ENCODE measurements at regions not wholly inside any gene's neighbourhood (a gene's known extent, or its start where the extent isn't known, plus 50 kb on each side); places are given as distances from the start of the nearest gene placed in this dataset.

GRCh38 chr10:133017203-133017601 lies 70.5 kb upstream of the ADGRA1 start:
- no peaks in the 10 kb centered on the region for H3K9me3 Mint-ChIP-seq (ENCODE audit: low read depth)
- no peak for DNase-seq (ENCODE audit: low spot score)
- no peaks in the 10 kb centered on the region for H3K4me1 Mint-ChIP-seq (ENCODE audit: low read depth)

GRCh38 chr10:133016493-133017202 lies 71.1 kb upstream of the ADGRA1 start:
- H3K9me3 Mint-ChIP-seq (ENCODE audit: low read depth) = no peaks in the 10 kb centered on the region
- H3K27ac Mint-ChIP-seq (ENCODE audit: unreplicated experiment) = no peak overlapping the region
- no peak overlapping the region for H3K4me3 Mint-ChIP-seq (ENCODE audit: unreplicated experiment)
- H3K27me3 Mint-ChIP-seq (ENCODE audit: low read depth) = peaks cover 4% of the 10 kb centered on the region
- TF ChIP-seq CTCF (IDR thresholded peaks at IDR 0.05) = no peak
- no peaks in the 10 kb centered on the region for H3K4me1 Mint-ChIP-seq (ENCODE audit: low read depth)
- no peak for DNase-seq (ENCODE audit: low spot score)
- no peaks in the 10 kb centered on the region for H3K36me3 Mint-ChIP-seq (ENCODE audit: low read depth)

More at GRCh38 chr10:133017203-133017601, 70.5 kb upstream of the ADGRA1 start:
- TF ChIP-seq CTCF (IDR thresholded peaks at IDR 0.05) = no peak
- no peak overlapping the region for H3K27ac Mint-ChIP-seq (ENCODE audit: unreplicated experiment)
- no peaks in the 10 kb centered on the region for H3K36me3 Mint-ChIP-seq (ENCODE audit: low read depth)
- peaks cover 6% of the 10 kb centered on the region for H3K27me3 Mint-ChIP-seq (ENCODE audit: low read depth)
- H3K4me3 Mint-ChIP-seq (ENCODE audit: unreplicated experiment) = no peak overlapping the region

GRCh38 chr10:133015816-133016462 lies 71.8 kb upstream of the ADGRA1 start:
- Mint-ChIP-seq H3K9me3 (ENCODE audit: low read depth) (no peaks in the 10 kb centered on the region), H3K36me3 (ENCODE audit: low read depth) (no peaks in the 10 kb centered on the region), H3K27me3 (ENCODE audit: low read depth) (no peaks in the 10 kb centered on the region), H3K27ac (ENCODE audit: unreplicated experiment) (no peak overlapping the region), H3K4me1 (ENCODE audit: low read depth) (no peaks in the 10 kb centered on the region), H3K4me3 (ENCODE audit: unreplicated experiment) (no peak overlapping the region)
- no peak for TF ChIP-seq CTCF (IDR thresholded peaks at IDR 0.05)
- no peak for DNase-seq (ENCODE audit: low spot score)

GRCh38 chr10:133015321-133015720 lies 72.4 kb upstream of the ADGRA1 start:
- no peak overlapping the region for H3K4me3 Mint-ChIP-seq (ENCODE audit: unreplicated experiment)
- H3K36me3 Mint-ChIP-seq (ENCODE audit: low read depth) = no peaks in the 10 kb centered on the region
- H3K9me3 Mint-ChIP-seq (ENCODE audit: low read depth) = no peaks in the 10 kb centered on the region
- DNase-seq (ENCODE audit: low spot score) = no peak
- TF ChIP-seq CTCF (IDR thresholded peaks at IDR 0.05) = no peak
- no peaks in the 10 kb centered on the region for H3K27me3 Mint-ChIP-seq (ENCODE audit: low read depth)
- H3K4me1 Mint-ChIP-seq (ENCODE audit: low read depth) = no peaks in the 10 kb centered on the region
- H3K27ac Mint-ChIP-seq (ENCODE audit: unreplicated experiment) = no peak overlapping the region

- no peaks in the 10 kb centered on the region for H3K27me3 Mint-ChIP-seq (ENCODE audit: low read depth)
- no peak for TF ChIP-seq CTCF (IDR thresholded peaks at IDR 0.05)
- DNase-seq (ENCODE audit: low spot score) = no peak
- no peaks in the 10 kb centered on the region for H3K9me3 Mint-ChIP-seq (ENCODE audit: low read depth)
- H3K36me3 Mint-ChIP-seq (ENCODE audit: low read depth) = no peaks in the 10 kb centered on the region
- H3K4me1 Mint-ChIP-seq (ENCODE audit: low read depth) = no peaks in the 10 kb centered on the region
- H3K27ac Mint-ChIP-seq (ENCODE audit: unreplicated experiment) = no peak overlapping the region
- no peak overlapping the region for H3K4me3 Mint-ChIP-seq (ENCODE audit: unreplicated experiment)
Observed at GRCh38 chr10:133014416-133015210, 72.2 kb upstream of the CFAP46 start.
